H9 (cell line): ENCODE measurements at regions not wholly inside any gene's neighbourhood (a gene's known extent, or its start where the extent isn't known, plus 50 kb on each side); places are given as distances from the start of the nearest gene placed in this dataset.

Experiments used
- DNase-seq: peaks from one replicate; pipeline ENCODE4 v3.0.0-alpha.2; 2017
- H2AFZ ChIP-seq: one replicate; pipeline ENCODE4 v1.6.1; 2013; ENCODE audit warnings: mild to moderate bottlenecking, low read length, control low read depth, moderate library complexity
- H2AK5ac ChIP-seq: 2 replicates; pipeline ENCODE4 v1.6.1; 2013; ENCODE audit warnings: low read length, control low read depth, mixed read lengths; ENCODE audit not compliant: insufficient read length
- H2BK120ac ChIP-seq: one replicate; pipeline ENCODE4 v1.6.1; 2013; ENCODE audit warnings: low read depth, mild to moderate bottlenecking, low read length, control low read depth, inconsistent platforms; ENCODE audit not compliant: poor library complexity, severe bottlenecking
- H2BK12ac ChIP-seq: 2 replicates; pipeline ENCODE4 v1.6.1; 2013; ENCODE audit warnings: low read length, control low read depth, mixed read lengths, low read depth; ENCODE audit not compliant: insufficient read length
- H2BK15ac ChIP-seq: 2 replicates; pipeline ENCODE4 v1.6.1; 2013; ENCODE audit warnings: low read depth, low read length, control low read depth
- H2BK20ac ChIP-seq: one replicate; pipeline ENCODE4 v1.6.1; 2013; ENCODE audit warnings: low read depth, mild to moderate bottlenecking, low read length, control low read depth, inconsistent platforms; ENCODE audit not compliant: poor library complexity, severe bottlenecking
- H2BK5ac ChIP-seq: 2 replicates; pipeline ENCODE4 v1.6.1; 2013; ENCODE audit warnings: low read length, control low read depth, mixed read lengths; ENCODE audit not compliant: insufficient read length
- H3K14ac ChIP-seq: 2 replicates; pipeline ENCODE4 v1.6.1; 2013; ENCODE audit warnings: low read length, control low read depth; ENCODE audit not compliant: insufficient read depth
- H3K18ac ChIP-seq: 2 replicates; pipeline ENCODE4 v1.6.1; 2013; ENCODE audit warnings: low read depth, mild to moderate bottlenecking, mixed read lengths, low read length, control low read depth; ENCODE audit not compliant: insufficient read length
- H3K23ac ChIP-seq: 2 replicates; pipeline ENCODE4 v1.6.1; 2013; ENCODE audit warnings: low read length, control low read depth, mixed read lengths, low read depth; ENCODE audit not compliant: insufficient read length
- H3K23me2 ChIP-seq: 2 replicates; pipeline ENCODE4 v1.6.1; 2013; ENCODE audit warnings: low read depth, mild to moderate bottlenecking, mixed read lengths, low read length, control low read depth; ENCODE audit not compliant: insufficient read length, poor library complexity, severe bottlenecking
- H3K27ac ChIP-seq: 2 replicates; pipeline ENCODE4 v1.5.1; 2013; ENCODE audit warnings: low read length, control low read depth, mixed read lengths, low read depth; ENCODE audit not compliant: insufficient read length
- H3K27me3 ChIP-seq: 2 replicates; pipeline ENCODE4 v1.6.1; 2013; ENCODE audit warnings: low read length, control low read depth, inconsistent platforms; ENCODE audit not compliant: insufficient read depth
- H3K4ac ChIP-seq: 2 replicates; pipeline ENCODE4 v1.6.1; 2013; ENCODE audit warnings: low read depth, mild to moderate bottlenecking, control low read depth, inconsistent platforms, low read length, moderate library complexity
- H3K4me1 ChIP-seq: 2 replicates; pipeline ENCODE4 v1.6.1; 2013; ENCODE audit warnings: low read length, control low read depth, inconsistent platforms; ENCODE audit not compliant: insufficient read depth
- H3K4me2 ChIP-seq: 2 replicates; pipeline ENCODE4 v1.6.1; 2013; ENCODE audit warnings: low read length, control low read depth, mixed read lengths; ENCODE audit not compliant: insufficient read length, insufficient read depth
- H3K56ac ChIP-seq: 2 replicates; pipeline ENCODE4 v1.6.1; 2013; ENCODE audit warnings: low read depth, mild to moderate bottlenecking, mixed read lengths, low read length, control low read depth; ENCODE audit not compliant: insufficient read length
- H3K79me1 ChIP-seq: 2 replicates; pipeline ENCODE4 v1.6.1; 2013; ENCODE audit warnings: low read depth, mild to moderate bottlenecking, moderate library complexity, low read length, control low read depth, inconsistent platforms; ENCODE audit not compliant: insufficient read depth, poor library complexity, severe bottlenecking
- H3K79me2 ChIP-seq: 2 replicates; pipeline ENCODE4 v1.6.1; 2013; ENCODE audit warnings: low read length, control low read depth, inconsistent platforms; ENCODE audit not compliant: insufficient read depth
- H3K9ac ChIP-seq: 2 replicates; pipeline ENCODE4 v1.6.1; 2013; ENCODE audit warnings: low read length, control low read depth, mixed read lengths; ENCODE audit not compliant: insufficient read length; ENCODE audit errors: extremely low read depth
- H3K9me3 ChIP-seq: one replicate; pipeline ENCODE4 v1.6.1; 2013; ENCODE audit warnings: low read depth, low read length, inconsistent platforms; ENCODE audit not compliant: control insufficient read depth
- H3T11ph ChIP-seq: one replicate; pipeline ENCODE4 v1.6.1; 2013; ENCODE audit warnings: mild to moderate bottlenecking, low read length, control low read depth, inconsistent platforms
- H4K20me1 ChIP-seq: one replicate; pipeline ENCODE4 v1.6.1; 2013; ENCODE audit not compliant: control insufficient read depth, insufficient read length, insufficient read depth
- H4K5ac ChIP-seq: 2 replicates; pipeline ENCODE4 v1.6.1; 2013; ENCODE audit warnings: low read depth, mild to moderate bottlenecking, mixed read lengths, low read length, control low read depth; ENCODE audit not compliant: insufficient read length
- H4K8ac ChIP-seq: replicated peaks from 2 replicates; pipeline ENCODE4 v1.6.1; 2013; ENCODE audit warnings: low read length, control low read depth, mixed read lengths, low read depth; ENCODE audit not compliant: insufficient read length
- H4K91ac ChIP-seq: 2 replicates; pipeline ENCODE4 v1.6.1; 2013; ENCODE audit warnings: low read depth, mild to moderate bottlenecking, moderate library complexity, mixed read lengths, low read length, control low read depth; ENCODE audit not compliant: insufficient read length
- H3K27ac Mint-ChIP-seq, 3 experiments: 2 replicates in 2 of 3; 3 replicates in 1 of 3; pipeline ENCODE4 v1.8.0; 2020 to 2021; ENCODE audit warnings: mixed read lengths in 3 of 3, mild to moderate bottlenecking in 1 of 3, moderate library complexity in 1 of 3
- H3K27me3 Mint-ChIP-seq: 2 replicates; pipeline ENCODE4 v1.8.0; 2021; ENCODE audit warnings: low read depth, mild to moderate bottlenecking, moderate library complexity, mixed read lengths
- H3K36me3 Mint-ChIP-seq, 3 experiments: 2 replicates in 2 of 3; 3 replicates in 1 of 3; pipeline ENCODE4 v1.8.0; 2020 to 2021; ENCODE audit warnings: low read depth in 3 of 3, mixed read lengths in 3 of 3; ENCODE audit not compliant: insufficient read depth in 1 of 3
- H3K4me1 Mint-ChIP-seq, 2 experiments: 2 replicates each; pipeline ENCODE4 v1.8.0; 2020; ENCODE audit warnings: mixed read lengths in 2 of 2
- H3K4me3 Mint-ChIP-seq, 2 experiments: 2 replicates in 1 of 2; 3 replicates in 1 of 2; pipeline ENCODE4 v1.8.0; 2020 to 2021; ENCODE audit warnings: mild to moderate bottlenecking in 2 of 2, mixed read lengths in 2 of 2, moderate library complexity in 1 of 2
- H3K9me3 Mint-ChIP-seq, 2 experiments: 2 replicates in 1 of 2; 3 replicates in 1 of 2; pipeline ENCODE4 v1.8.0; 2020; ENCODE audit warnings: mild to moderate bottlenecking in 2 of 2, mixed read lengths in 2 of 2, moderate library complexity in 1 of 2
- WGBS: extraction: QIAGEN DNeasy Blood & Tissue Kit; methylation state at CpG from one replicate; pipeline ENCODE4 v1.1.7; 2013; ENCODE audit warnings: missing lambda C conversion rate, low lambda C conversion rate, mixed read lengths; ENCODE audit not compliant: insufficient read length; ENCODE audit errors: extremely low coverage; 5-methylcytosine and 5-hydroxymethylcytosine counted together
- TF ChIP-seq, protein P1 (sequence below): fragments of 200-600 bp; sonication (generic); conservative IDR thresholded peaks from 3 replicates; pipeline ENCODE4 v1.8.0; 2021; ENCODE audit warnings: antibody characterized with exemption, mild to moderate bottlenecking

DNA sequence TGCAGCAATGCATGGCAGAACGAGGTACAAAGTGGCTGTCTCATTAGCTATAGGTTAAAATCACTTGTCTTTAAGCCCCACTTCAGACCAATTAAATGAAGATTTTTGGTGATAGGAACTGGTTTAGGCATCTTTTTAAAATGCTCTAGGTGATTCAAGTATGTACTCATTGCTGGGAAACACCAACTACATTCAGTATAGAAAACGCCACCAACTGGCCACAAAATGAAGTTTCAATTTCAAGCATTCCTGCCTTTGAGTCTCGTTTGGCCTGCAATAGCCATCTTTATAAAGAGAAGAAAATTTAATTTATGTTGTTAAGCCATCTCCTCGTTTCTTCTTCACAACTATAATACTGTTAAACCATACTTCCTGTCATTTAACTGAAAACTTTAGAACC, 587.9 kb downstream of the GBE1 start:
- Histone ChIP-seq H2BK20ac (no peak overlapping the region), H3K23ac (no peak overlapping the region), H4K8ac (no peak overlapping the region), H3K23me2 (no peaks in the 10 kb centered on the region), H2BK120ac (no peak overlapping the region), H4K91ac (no peak overlapping the region), H3K9ac (no peak overlapping the region), H3K4me2 (no peak overlapping the region), H3K9me3 (no peaks in the 10 kb centered on the region), H3K4me1 (peaks cover 3% of the 10 kb centered on the region; the same call in 1 of the 2 replicates), H2AK5ac (no peak overlapping the region), H3K14ac (no peak overlapping the region), H3K56ac (no peak overlapping the region), H3K79me1 (no peaks in the 10 kb centered on the region), H4K20me1 (no peaks in the 10 kb centered on the region), H3K79me2 (no peaks in the 10 kb centered on the region), H2BK5ac (no peak overlapping the region), H3K4ac (no peak overlapping the region), H3T11ph (no peak overlapping the region), H2BK12ac (no peak overlapping the region), H2BK15ac (no peak overlapping the region), H2AFZ (no peak overlapping the region), H3K27me3 (no peaks in the 10 kb centered on the region), H3K27ac (no peak overlapping the region), H3K18ac (no peak overlapping the region), H4K5ac (no peak overlapping the region)
- TF ChIP-seq, protein P1, sequence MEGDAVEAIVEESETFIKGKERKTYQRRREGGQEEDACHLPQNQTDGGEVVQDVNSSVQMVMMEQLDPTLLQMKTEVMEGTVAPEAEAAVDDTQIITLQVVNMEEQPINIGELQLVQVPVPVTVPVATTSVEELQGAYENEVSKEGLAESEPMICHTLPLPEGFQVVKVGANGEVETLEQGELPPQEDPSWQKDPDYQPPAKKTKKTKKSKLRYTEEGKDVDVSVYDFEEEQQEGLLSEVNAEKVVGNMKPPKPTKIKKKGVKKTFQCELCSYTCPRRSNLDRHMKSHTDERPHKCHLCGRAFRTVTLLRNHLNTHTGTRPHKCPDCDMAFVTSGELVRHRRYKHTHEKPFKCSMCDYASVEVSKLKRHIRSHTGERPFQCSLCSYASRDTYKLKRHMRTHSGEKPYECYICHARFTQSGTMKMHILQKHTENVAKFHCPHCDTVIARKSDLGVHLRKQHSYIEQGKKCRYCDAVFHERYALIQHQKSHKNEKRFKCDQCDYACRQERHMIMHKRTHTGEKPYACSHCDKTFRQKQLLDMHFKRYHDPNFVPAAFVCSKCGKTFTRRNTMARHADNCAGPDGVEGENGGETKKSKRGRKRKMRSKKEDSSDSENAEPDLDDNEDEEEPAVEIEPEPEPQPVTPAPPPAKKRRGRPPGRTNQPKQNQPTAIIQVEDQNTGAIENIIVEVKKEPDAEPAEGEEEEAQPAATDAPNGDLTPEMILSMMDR, result peak; percentile 70
- no peak overlapping the region for H3K4me3 Mint-ChIP-seq
- no peaks in the 10 kb centered on the region; a peak in 1 of 5 replicates for H3K9me3 Mint-ChIP-seq
- peaks cover 26 to 27% of the 10 kb centered on the region in 2 experiments for H3K4me1 Mint-ChIP-seq
- no peaks in the 10 kb centered on the region for H3K27me3 Mint-ChIP-seq
- H3K27ac Mint-ChIP-seq, result no peak overlapping the region
- peak; percentile 25 for DNase-seq
- no peaks in the 10 kb centered on the region; a peak in 1 of 7 replicates for H3K36me3 Mint-ChIP-seq
- no CpG with 5 or more reads among the region's 4 CpGs for WGBS
